ENCODE measurements at regions not wholly inside any gene's neighbourhood (a gene's known extent, or its start where the extent isn't known, plus 50 kb on each side); places are given as distances from the start of the nearest gene placed in this dataset.

GRCh38 chr1:2962946-2963345, 58.3 kb upstream of the ACTRT2 start:
- no peak overlapping the region for H2AK5ac ChIP-seq (ENCODE audit: low read depth, low read length)
- H3K4me3 ChIP-seq (ENCODE audit: insufficient read depth, low read depth, low read length), result no peak overlapping the region
- no peak overlapping the region for H4K5ac ChIP-seq (ENCODE audit: low read depth, low read length)
- intact Hi-C loops (cut with micrococcal nuclease), result no loop called here
- no peak overlapping the region for H3K4me2 ChIP-seq (ENCODE audit: low read depth, low read length)
- no TSS peak for BruUV-seq (replicated peaks)
- no peaks in the 10 kb centered on the region for H3K36me3 ChIP-seq (ENCODE audit: control insufficient read depth, insufficient read depth, low read length)
- no peak overlapping the region for H4K91ac ChIP-seq (ENCODE audit: insufficient read depth, low read depth, low read length)
- ATAC-seq (ENCODE audit: low read depth) (no peak), DNase-seq (no peak)
- H3K23ac ChIP-seq (ENCODE audit: low read depth, low read length), result no peak overlapping the region
- no peak overlapping the region for H2AFZ ChIP-seq (replicated peaks; ENCODE audit: low read length, poor library complexity)
- no peak overlapping the region for H2BK120ac ChIP-seq (ENCODE audit: low read depth, low read length)
- no CpG with 5 or more reads among the region's 13 CpGs for WGBS, 2 experiments (ENCODE audit: extremely low coverage in 2 of 2, insufficient read length in 1 of 2)
- no peak overlapping the region for H2BK20ac ChIP-seq (ENCODE audit: low read depth, low read length)
- no peaks in the 10 kb centered on the region for H3K4me1 ChIP-seq (ENCODE audit: control insufficient read depth, insufficient read depth, low read length)
- dilution Hi-C loops (cut with HindIII; ENCODE audit: low sequenced_read_pairs, unreplicated experiment), result no loop called here
- H2BK5ac ChIP-seq (ENCODE audit: low read depth, low read length, poor library complexity, severe bottlenecking), result no peak overlapping the region
- no peak overlapping the region for H3K56ac ChIP-seq (ENCODE audit: extremely low read depth, insufficient read depth, low read length)
- no peaks in the 10 kb centered on the region for H3K27me3 ChIP-seq (ENCODE audit: control insufficient read depth, insufficient read depth, low read length)
- CTCF ChIA-PET, result no interaction called here
- H3K9me1 ChIP-seq (ENCODE audit: insufficient read depth, low read length), result no peaks in the 10 kb centered on the region
- TF ChIP-seq RAD21 (IDR thresholded peaks at IDR 0.05; ENCODE audit: low read length), result no peak
- TF ChIP-seq ELK1 (IDR thresholded peaks at IDR 0.05; ENCODE audit: borderline replicate concordance, low read depth, low read length), result no peak
- no peak for TF ChIP-seq POLR2A (IDR thresholded peaks at IDR 0.05; ENCODE audit: low read depth, low read length)
- TF ChIP-seq RCOR1 (IDR thresholded peaks at IDR 0.05; ENCODE audit: insufficient replicate concordance, low read length), result no peak
- TF ChIP-seq CTCF (conservative IDR thresholded peaks at IDR 0.05; ENCODE audit: low read depth, low read length), result no peak
- no peak for TF ChIP-seq CHD1 (IDR thresholded peaks at IDR 0.05; ENCODE audit: low read depth, low read length)
- TF ChIP-seq RFX5 (IDR thresholded peaks at IDR 0.05; ENCODE audit: low read depth, low read length), result no peak
- TF ChIP-seq CEBPB (IDR thresholded peaks at IDR 0.05; ENCODE audit: low read depth, low read length), result no peak
- TF ChIP-seq MAFK (IDR thresholded peaks at IDR 0.05; ENCODE audit: low read depth, low read length), result no peak
- no peak for TF ChIP-seq USF2 (IDR thresholded peaks at IDR 0.05; ENCODE audit: low read depth, low read length)
- TF ChIP-seq SMC3 (IDR thresholded peaks at IDR 0.05; ENCODE audit: low read depth, low read length), result no peak
- no peak overlapping the region for H3K4ac ChIP-seq (ENCODE audit: low read depth, low read length)
- no peak overlapping the region for H3K27ac ChIP-seq (ENCODE audit: insufficient read depth, low read length)
- POLR2A ChIA-PET (ENCODE audit: unreplicated experiment), result no interaction called here
- H2BK15ac ChIP-seq (ENCODE audit: low read depth, low read length), result no peak overlapping the region
- no peaks in the 10 kb centered on the region for H3K79me1 ChIP-seq (ENCODE audit: low read depth in 1 of 2, low read length in 2 of 2)
- no peak overlapping the region for H4K8ac ChIP-seq (ENCODE audit: low read depth in 2 of 2, low read length in 2 of 2)
- no peaks in the 10 kb centered on the region for H4K20me1 ChIP-seq (ENCODE audit: insufficient read depth, low read length)
- in situ Hi-C loops (cut with MboI; ENCODE audit: low sequenced_read_pairs), result no loop called here
- H3K9ac ChIP-seq (ENCODE audit: low read depth, low read length), result no peak overlapping the region
- H3K9me3 ChIP-seq (ENCODE audit: control insufficient read depth, insufficient read depth, low read length), result peaks cover 63% of the 10 kb centered on the region
- H2AK9ac ChIP-seq (replicated peaks; ENCODE audit: low read depth, low read length, poor library complexity), result no peak overlapping the region
- no peak overlapping the region for H3K14ac ChIP-seq (replicated peaks; ENCODE audit: low read depth, low read length)
- H3K18ac ChIP-seq (ENCODE audit: low read depth, low read length), result no peak overlapping the region

All from IMR-90 (cell line).